Ishikawa (cell line): ENCODE measurements at regions not wholly inside any gene's neighbourhood (a gene's known extent, or its start where the extent isn't known, plus 50 kb on each side); places are given as distances from the start of the nearest gene placed in this dataset.

Experiments
- EP300 ChIP-seq: IDR thresholded peaks from 2 replicates; pipeline ENCODE4 v1.6.1; 2012; ENCODE audit warnings: borderline replicate concordance
- MAX ChIP-seq: IDR thresholded peaks from 2 replicates; pipeline ENCODE4 v1.6.1; 2012
- RAD21 ChIP-seq: IDR thresholded peaks from 2 replicates; pipeline ENCODE4 v1.6.1; 2012; ENCODE audit warnings: low read depth
- REST ChIP-seq: IDR thresholded peaks from 2 replicates; pipeline ENCODE4 v1.6.1; 2012; ENCODE audit warnings: low read depth, mild to moderate bottlenecking
- USF1 ChIP-seq: IDR thresholded peaks from 2 replicates; pipeline ENCODE4 v1.6.1; 2012

GRCh38 chr16:79823639-79824038 lies 223.1 kb upstream of the MAF start:
- no peak for TF ChIP-seq USF1
- TF ChIP-seq REST: no peak
- no peak for TF ChIP-seq RAD21
- TF ChIP-seq MAX: no peak
- TF ChIP-seq EP300: no peak
